ENCODE measurements at regions not wholly inside any gene's neighbourhood (a gene's known extent, or its start where the extent isn't known, plus 50 kb on each side); places are given as distances from the start of the nearest gene placed in this dataset.

DNA sequence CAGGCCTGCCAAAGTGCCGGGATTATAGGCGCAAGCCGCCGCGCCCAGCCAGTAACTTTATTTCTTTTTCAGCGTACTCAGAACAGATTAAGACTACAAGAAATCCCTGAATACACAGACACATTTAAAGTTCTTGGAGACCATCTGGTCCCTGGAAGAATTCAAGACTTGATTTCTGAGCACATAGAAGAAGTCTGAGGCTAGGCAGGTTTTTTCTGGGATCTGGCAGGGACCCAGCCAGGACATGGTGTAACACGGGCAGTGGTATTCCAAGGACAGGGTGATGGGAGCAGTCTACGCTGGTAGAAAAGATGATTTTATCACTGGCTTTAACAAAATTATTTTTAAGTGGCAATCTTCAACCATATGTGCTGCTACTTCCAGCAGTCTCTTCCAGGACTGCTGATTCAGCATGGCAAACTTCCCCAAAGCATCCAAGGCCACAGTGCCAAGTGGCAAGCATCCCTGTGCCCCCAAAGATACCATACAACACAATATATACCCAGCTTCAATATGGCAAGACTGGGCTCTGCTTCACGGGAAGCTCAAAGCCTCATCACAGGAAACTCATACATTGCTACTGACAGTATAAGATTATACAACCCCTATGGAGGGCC is 105.2 kb upstream of the OR5AK2 start:
- TF ChIP-seq, protein P1, sequence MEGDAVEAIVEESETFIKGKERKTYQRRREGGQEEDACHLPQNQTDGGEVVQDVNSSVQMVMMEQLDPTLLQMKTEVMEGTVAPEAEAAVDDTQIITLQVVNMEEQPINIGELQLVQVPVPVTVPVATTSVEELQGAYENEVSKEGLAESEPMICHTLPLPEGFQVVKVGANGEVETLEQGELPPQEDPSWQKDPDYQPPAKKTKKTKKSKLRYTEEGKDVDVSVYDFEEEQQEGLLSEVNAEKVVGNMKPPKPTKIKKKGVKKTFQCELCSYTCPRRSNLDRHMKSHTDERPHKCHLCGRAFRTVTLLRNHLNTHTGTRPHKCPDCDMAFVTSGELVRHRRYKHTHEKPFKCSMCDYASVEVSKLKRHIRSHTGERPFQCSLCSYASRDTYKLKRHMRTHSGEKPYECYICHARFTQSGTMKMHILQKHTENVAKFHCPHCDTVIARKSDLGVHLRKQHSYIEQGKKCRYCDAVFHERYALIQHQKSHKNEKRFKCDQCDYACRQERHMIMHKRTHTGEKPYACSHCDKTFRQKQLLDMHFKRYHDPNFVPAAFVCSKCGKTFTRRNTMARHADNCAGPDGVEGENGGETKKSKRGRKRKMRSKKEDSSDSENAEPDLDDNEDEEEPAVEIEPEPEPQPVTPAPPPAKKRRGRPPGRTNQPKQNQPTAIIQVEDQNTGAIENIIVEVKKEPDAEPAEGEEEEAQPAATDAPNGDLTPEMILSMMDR (IDR thresholded peaks at IDR 0.05; ENCODE audit: insufficient read depth, low read length, poor library complexity, severe bottlenecking): no peak
- TF ChIP-seq EZH2phosphoT487 (conservative IDR thresholded peaks at IDR 0.05; ENCODE audit: low read length): no peak

Data from SU-DHL-6 (cell line).